Muscle layer of colon (tissue), 2 donors: ENCODE measurements at regions not wholly inside any gene's neighbourhood (a gene's known extent, or its start where the extent isn't known, plus 50 kb on each side); places are given as distances from the start of the nearest gene placed in this dataset.
"Not testable (repeated sequence)": the region's sequence is repeated elsewhere in the genome, so short reads cannot be mapped to it uniquely, and the experiment has no call there.

Experiments used
- H3K27ac ChIP-seq: one replicate; pipeline ENCODE4 v1.7.0; 2013; ENCODE audit warnings: low read depth, mild to moderate bottlenecking, low read length, moderate library complexity
- H3K27me3 ChIP-seq, 2 donors: one replicate each; pipeline ENCODE4 v1.7.0; 2013; ENCODE audit warnings: low read length in 2 of 2, mild to moderate bottlenecking in 2 of 2; ENCODE audit not compliant: insufficient read depth in 2 of 2, control insufficient read depth in 1 of 2
- H3K36me3 ChIP-seq: one replicate; pipeline ENCODE4 v1.7.0; 2013; ENCODE audit warnings: mild to moderate bottlenecking, low read length; ENCODE audit not compliant: insufficient read depth
- H3K4me1 ChIP-seq: one replicate; pipeline ENCODE4 v1.7.0; 2013; ENCODE audit warnings: mild to moderate bottlenecking, low read length; ENCODE audit not compliant: insufficient read depth
- H3K4me3 ChIP-seq, 2 donors: one replicate each; pipeline ENCODE4 v1.7.0; 2013; ENCODE audit warnings: low read length in 2 of 2, low read depth in 1 of 2, mild to moderate bottlenecking in 1 of 2, moderate library complexity in 1 of 2
- H3K9ac ChIP-seq: one replicate; pipeline ENCODE4 v1.7.0; 2013; ENCODE audit warnings: low read length
- H3K9me3 ChIP-seq: one replicate; pipeline ENCODE4 v1.7.0; 2013; ENCODE audit warnings: mild to moderate bottlenecking, low read length
- donor health status: abdominal sarcoma.
- donor health status: Adenocarcinoma of cecum.

DNA sequence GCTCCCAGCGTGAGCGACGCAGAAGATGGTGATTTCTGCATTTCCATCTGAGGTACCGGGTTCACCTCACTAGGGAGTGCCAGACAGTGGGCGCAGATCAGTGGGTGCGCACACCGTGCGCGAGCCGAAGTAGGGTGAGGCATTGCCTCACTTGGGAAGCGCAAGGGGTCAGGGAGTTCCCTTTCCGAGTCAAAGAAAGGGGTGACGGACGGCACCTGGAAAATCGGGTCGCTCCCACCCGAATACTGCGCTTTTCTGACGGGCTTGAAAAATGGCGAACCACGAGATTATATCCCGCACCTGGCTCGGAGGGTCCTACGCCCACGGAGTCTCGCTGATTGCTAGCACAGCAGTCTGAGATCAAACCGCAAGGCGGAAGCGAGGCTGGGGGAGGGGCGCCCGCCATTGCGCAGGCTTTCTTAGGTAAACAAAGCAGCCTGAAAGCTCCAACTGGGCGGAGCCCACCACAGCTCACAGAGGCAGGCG lies 175.8 kb downstream of the PPP1R3A start:
- not testable (repeated sequence) for H3K27me3 ChIP-seq, H3K36me3 ChIP-seq, H3K9ac ChIP-seq, H3K9me3 ChIP-seq, H3K27ac ChIP-seq, H3K4me3 ChIP-seq, H3K4me1 ChIP-seq

- Histone ChIP-seq H3K27me3 (no peaks in the 10 kb centered on the region), H3K9me3 (no peaks in the 10 kb centered on the region), H3K4me1 (no peaks in the 10 kb centered on the region), H3K36me3 (no peaks in the 10 kb centered on the region), H3K27ac (no peak overlapping the region), H3K9ac (no peak overlapping the region), H3K4me3 (no peak overlapping the region)
Measured at GRCh38 chr7:113742377-113742776, 176.4 kb downstream of the PPP1R3A start.

DNA sequence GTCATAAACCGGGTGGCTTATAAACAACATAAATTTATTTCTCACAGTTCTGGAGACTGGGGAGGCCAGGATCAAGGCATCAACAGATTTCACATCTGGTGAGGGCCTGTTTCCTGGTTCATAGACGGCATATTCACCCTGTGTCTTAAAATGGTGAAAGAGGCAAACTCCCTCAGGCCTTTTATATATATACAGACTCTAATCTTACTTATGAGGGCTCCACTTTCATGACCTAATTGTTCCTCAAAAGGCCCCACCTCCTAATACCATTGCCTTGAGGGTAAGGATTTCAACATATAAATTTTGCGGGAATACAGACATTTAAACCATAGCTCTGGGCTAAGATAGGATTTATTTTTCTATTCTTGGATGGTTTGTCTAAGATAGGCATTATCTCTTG lies 187.2 kb downstream of the PPP1R3A start:
- Histone ChIP-seq H3K27ac (no peak overlapping the region), H3K27me3 (no peaks in the 10 kb centered on the region), H3K9me3 (no peaks in the 10 kb centered on the region)

GRCh38 chr7:113730309-113730955 lies 188.4 kb downstream of the PPP1R3A start:
- H3K36me3 ChIP-seq, result no peaks in the 10 kb centered on the region
- H3K27ac ChIP-seq, result no peak overlapping the region
- H3K4me1 ChIP-seq, result no peaks in the 10 kb centered on the region
- no peak overlapping the region for H3K9ac ChIP-seq
- H3K4me3 ChIP-seq, result no peak overlapping the region
- no peaks in the 10 kb centered on the region for H3K27me3 ChIP-seq
- H3K9me3 ChIP-seq, result no peaks in the 10 kb centered on the region

More for the DNA sequence above, 187.2 kb downstream of the PPP1R3A start:
- Histone ChIP-seq H3K36me3 (no peaks in the 10 kb centered on the region), H3K9ac (no peak overlapping the region), H3K4me3 (no peak overlapping the region), H3K4me1 (no peaks in the 10 kb centered on the region)

- H3K27me3 ChIP-seq, result no peaks in the 10 kb centered on the region
- no peak overlapping the region for H3K27ac ChIP-seq
- H3K4me3 ChIP-seq, result no peak overlapping the region
- H3K36me3 ChIP-seq, result no peaks in the 10 kb centered on the region
- no peak overlapping the region for H3K9ac ChIP-seq
- H3K9me3 ChIP-seq, result no peaks in the 10 kb centered on the region
- H3K4me1 ChIP-seq, result no peaks in the 10 kb centered on the region
Measured at GRCh38 chr7:113727486-113727885, 191.3 kb downstream of the PPP1R3A start.

DNA sequence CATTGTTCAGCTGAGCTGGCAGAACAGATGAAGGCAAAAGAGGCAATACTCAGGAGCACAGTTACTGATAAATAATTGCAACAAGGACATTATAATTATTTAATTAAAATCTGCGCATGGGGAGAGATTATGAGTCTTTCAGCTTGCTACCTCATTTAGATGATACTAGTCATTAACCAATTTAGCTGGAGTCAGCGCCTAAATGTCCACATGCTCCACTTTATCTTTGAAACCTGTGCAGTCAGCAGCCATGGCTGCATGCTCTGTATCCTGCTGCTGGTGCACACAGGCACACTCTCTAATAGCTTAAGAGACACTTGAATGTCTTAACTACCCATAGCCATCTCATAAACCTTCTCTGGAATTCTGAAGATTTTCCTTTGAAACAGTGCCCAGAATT lies 196.8 kb downstream of the PPP1R3A start:
- Histone ChIP-seq H3K9ac (no peak overlapping the region), H3K4me3 (no peak overlapping the region), H3K9me3 (no peaks in the 10 kb centered on the region), H3K4me1 (peaks cover 2% of the 10 kb centered on the region), H3K36me3 (no peaks in the 10 kb centered on the region), H3K27me3 (no peaks in the 10 kb centered on the region), H3K27ac (no peak overlapping the region)

DNA sequence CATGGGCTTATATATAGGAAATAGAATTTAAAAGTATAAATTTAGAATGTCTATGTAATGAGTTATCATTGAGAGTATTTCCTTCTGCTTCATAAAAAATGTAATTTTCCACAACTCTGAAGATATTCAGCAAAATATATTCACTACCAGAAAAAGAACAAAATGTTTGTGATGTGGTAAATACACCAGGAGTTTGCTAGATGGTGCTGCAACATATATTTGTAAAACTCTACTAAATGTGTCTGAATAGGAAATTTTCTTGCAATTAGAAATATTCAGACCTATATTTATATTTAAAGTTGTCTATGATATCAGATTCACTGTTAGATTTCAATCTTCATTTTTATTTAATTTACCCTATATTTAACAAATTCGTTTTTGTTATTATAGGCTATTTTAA lies 201.1 kb downstream of the PPP1R3A start:
- Histone ChIP-seq H3K27ac (no peak overlapping the region), H3K9ac (no peak overlapping the region), H3K4me1 (peaks cover 12% of the 10 kb centered on the region), H3K4me3 (no peak overlapping the region), H3K36me3 (no peaks in the 10 kb centered on the region), H3K9me3 (no peaks in the 10 kb centered on the region), H3K27me3 (no peaks in the 10 kb centered on the region)

DNA sequence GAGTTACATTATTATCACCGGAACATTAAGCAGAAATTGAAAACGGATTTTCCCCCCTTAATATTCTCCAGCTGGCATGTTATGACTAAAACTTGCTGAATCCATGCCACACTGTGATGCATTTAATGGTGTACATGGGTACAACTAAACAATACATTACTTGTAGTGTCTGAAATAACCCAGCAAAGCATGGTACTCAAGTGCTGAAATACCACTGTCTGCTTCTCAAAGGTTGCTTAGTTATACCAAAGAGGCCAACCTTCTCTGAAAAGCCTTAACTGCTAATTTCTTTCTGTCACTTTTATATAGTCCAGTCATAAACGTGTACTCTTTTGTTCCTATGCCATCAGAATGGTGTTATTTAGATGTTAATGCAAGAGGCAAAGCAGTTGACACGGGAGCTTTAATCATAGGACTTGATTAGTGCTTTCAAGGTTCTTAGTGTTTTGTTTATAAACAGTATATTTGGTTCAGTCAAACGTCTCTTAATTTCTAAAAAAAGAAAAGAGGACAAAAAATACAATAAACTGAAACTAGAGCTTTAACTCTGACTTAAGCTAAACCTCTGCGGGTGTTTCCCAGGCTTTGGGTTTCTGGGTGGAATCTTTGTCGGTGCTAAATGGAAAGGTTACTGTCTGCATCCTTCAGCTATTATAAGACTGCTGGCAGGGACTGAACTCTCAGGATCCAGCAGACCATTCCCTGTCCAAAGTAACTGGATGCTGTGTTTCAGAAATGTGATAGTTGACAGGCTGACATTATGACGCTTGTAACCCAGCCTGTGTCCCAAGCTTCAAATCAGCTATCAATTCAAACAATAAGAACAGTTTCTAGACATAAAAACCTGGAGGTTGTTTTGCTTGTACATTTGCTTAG lies 202.6 kb downstream of the PPP1R3A start:
- Histone ChIP-seq H3K9me3 (no peaks in the 10 kb centered on the region), H3K36me3 (no peaks in the 10 kb centered on the region), H3K9ac (no peak overlapping the region), H3K27me3 (no peaks in the 10 kb centered on the region), H3K4me1 (peaks cover 12% of the 10 kb centered on the region), H3K27ac (peak overlapping the region; percentile 22), H3K4me3 (no peak overlapping the region)

- H3K27ac ChIP-seq, result no peak overlapping the region
- no peak overlapping the region for H3K4me3 ChIP-seq
- no peaks in the 10 kb centered on the region for H3K27me3 ChIP-seq
- no peak overlapping the region for H3K9ac ChIP-seq
- H3K4me1 ChIP-seq, result peaks cover 12% of the 10 kb centered on the region
- H3K9me3 ChIP-seq, result no peaks in the 10 kb centered on the region
- H3K36me3 ChIP-seq, result no peaks in the 10 kb centered on the region
Measured at GRCh38 chr7:113715262-113715661, 203.5 kb downstream of the PPP1R3A start.

- H3K9me3 ChIP-seq, result no peaks in the 10 kb centered on the region
- H3K4me3 ChIP-seq, result no peak overlapping the region
- no peaks in the 10 kb centered on the region for H3K27me3 ChIP-seq
- H3K36me3 ChIP-seq, result no peaks in the 10 kb centered on the region
- no peak overlapping the region for H3K27ac ChIP-seq
- H3K9ac ChIP-seq, result no peak overlapping the region
- no peaks in the 10 kb centered on the region for H3K4me1 ChIP-seq
Measured at GRCh38 chr7:113710310-113711096, 208.3 kb downstream of the PPP1R3A start.

DNA sequence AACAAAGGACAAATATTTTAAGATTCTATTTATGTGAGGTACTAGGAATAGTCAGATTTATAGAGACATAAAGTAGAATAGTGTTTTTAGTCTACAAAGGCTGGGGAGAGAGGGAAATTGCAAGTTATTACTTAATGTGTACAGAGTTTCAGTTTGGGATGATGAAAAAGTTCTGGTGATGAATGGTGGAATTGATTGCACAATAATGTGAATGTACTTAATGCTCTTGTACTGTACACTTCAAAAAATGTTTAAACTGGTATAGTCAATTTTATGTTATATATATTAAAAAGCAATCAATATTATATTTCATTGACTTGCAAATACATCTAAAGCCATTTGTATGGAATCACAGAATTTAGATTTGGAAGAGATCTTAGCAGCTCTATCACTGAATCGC lies 213.4 kb downstream of the PPP1R3A start:
- no peaks in the 10 kb centered on the region for H3K9me3 ChIP-seq
- H3K27ac ChIP-seq, result no peak overlapping the region
- H3K27me3 ChIP-seq, result no peaks in the 10 kb centered on the region
- H3K4me3 ChIP-seq, result no peak overlapping the region
- no peaks in the 10 kb centered on the region for H3K4me1 ChIP-seq
- H3K36me3 ChIP-seq, result no peaks in the 10 kb centered on the region
- no peak overlapping the region for H3K9ac ChIP-seq
